Keratinocyte (primary cell): ENCODE measurements at regions not wholly inside any gene's neighbourhood (a gene's known extent, or its start where the extent isn't known, plus 50 kb on each side); places are given as distances from the start of the nearest gene placed in this dataset.

Source experiments
- DNase-seq: peaks from one replicate; pipeline ENCODE4 v3.0.0-alpha.2; 2011; ENCODE audit warnings: low read depth, missing footprints, low spot score
- FAIRE-seq: peaks from 2 replicates; lab custom pipeline; 2011; peaks lifted over from hg19 to GRCh38; lab: Jason Lieb, UNC
- H2AFZ ChIP-seq: 2 replicates; pipeline ENCODE4 v1.6.0; 2012; ENCODE audit warnings: low read length, control low read depth, inconsistent platforms; ENCODE audit not compliant: control insufficient read depth
- H3K27ac ChIP-seq: 2 replicates; pipeline ENCODE4 v1.5.1; 2011; ENCODE audit warnings: low read length; ENCODE audit not compliant: control insufficient read depth, insufficient read depth
- H3K27me3 ChIP-seq: 3 replicates; pipeline ENCODE4 v1.6.0; 2011; ENCODE audit warnings: low read length; ENCODE audit not compliant: control insufficient read depth, insufficient read depth; ENCODE audit errors: extremely low read depth
- H3K36me3 ChIP-seq, 2 experiments: 2 replicates in 1 of 2; 3 replicates in 1 of 2; pipeline ENCODE4 v1.5.1; 2011; ENCODE audit warnings: low read length in 2 of 2, mild to moderate bottlenecking in 1 of 2; ENCODE audit not compliant: control insufficient read depth in 2 of 2, insufficient read depth in 2 of 2; ENCODE audit errors: extremely low read depth in 1 of 2
- H3K4me1 ChIP-seq: 3 replicates; pipeline ENCODE4 v1.5.1; 2011; ENCODE audit warnings: low read length; ENCODE audit not compliant: control insufficient read depth, insufficient read depth; ENCODE audit errors: extremely low read depth
- H3K4me2 ChIP-seq: 3 replicates; pipeline ENCODE4 v1.6.0; 2011; ENCODE audit warnings: low read depth, low read length; ENCODE audit not compliant: control insufficient read depth, insufficient read depth; ENCODE audit errors: extremely low read depth
- H3K4me3 ChIP-seq, 3 experiments: fragments of 200-600 bp in 1 of 3; sonication (generic) in 1 of 3; 2 replicates in 2 of 3; 3 replicates in 1 of 3; pipeline ENCODE4 v1.5.1; 2011 to 2016; ENCODE audit warnings: low read length in 3 of 3, mild to moderate bottlenecking in 3 of 3, control low read depth in 2 of 3, inconsistent platforms in 1 of 3, low read depth in 1 of 3, mixed read lengths in 1 of 3, mixed run types in 1 of 3, moderate library complexity in 1 of 3; ENCODE audit not compliant: control insufficient read depth in 2 of 3, insufficient read depth in 2 of 3; ENCODE audit errors: extremely low read depth in 1 of 3
- H3K79me2 ChIP-seq: 2 replicates; pipeline ENCODE4 v1.6.0; 2012; ENCODE audit warnings: low read length; ENCODE audit not compliant: control insufficient read depth, insufficient read depth
- H3K9ac ChIP-seq: 3 replicates; pipeline ENCODE4 v1.6.0; 2011; ENCODE audit warnings: low read length; ENCODE audit not compliant: control insufficient read depth, insufficient read depth; ENCODE audit errors: extremely low read depth
- H3K9me1 ChIP-seq: 3 replicates; pipeline ENCODE4 v1.6.0; 2011; ENCODE audit warnings: low read length; ENCODE audit not compliant: control insufficient read depth, insufficient read depth; ENCODE audit errors: extremely low read depth
- H3K9me3 ChIP-seq: 2 replicates; pipeline ENCODE4 v1.5.1; 2012; ENCODE audit warnings: low read depth, low read length; ENCODE audit not compliant: control insufficient read depth
- H4K20me1 ChIP-seq: 3 replicates; pipeline ENCODE4 v1.6.0; 2011; ENCODE audit warnings: low read length; ENCODE audit not compliant: control insufficient read depth, insufficient read depth; ENCODE audit errors: extremely low read depth
- CTCF ChIP-seq, 3 experiments: IDR thresholded peaks in 1 of 3; conservative IDR thresholded peaks in 1 of 3; optimal IDR thresholded peaks in 1 of 3; 2 replicates in 2 of 3; 3 replicates in 1 of 3; pipeline versions ENCODE3 to v1.5.1; 2011; ENCODE audit warnings: low read length in 3 of 3, mild to moderate bottlenecking in 3 of 3, moderate library complexity in 2 of 3, control low read depth in 1 of 3, inconsistent platforms in 1 of 3; ENCODE audit not compliant: insufficient read depth in 2 of 3; ENCODE audit errors: extremely low read depth in 1 of 3
- EZH2 ChIP-seq: IDR thresholded peaks from one replicate; pipeline ENCODE4 v1.6.1; 2012; ENCODE audit warnings: inconsistent platforms, mild to moderate bottlenecking, low read length, moderate library complexity
- dilution Hi-C: fragments of 300-500 bp; cut with MboI; formaldehyde crosslinking; loops from one replicate; pipeline ENCODE4 v1.7.0; 2020; ENCODE audit warnings: low sequenced_read_pairs; ENCODE audit not compliant: extremely low pct_ligation_motif_present

- no peaks in the 10 kb centered on the region for H3K9me1 ChIP-seq
- no peak for FAIRE-seq
- H3K9me3 ChIP-seq: no peaks in the 10 kb centered on the region
- no peak for TF ChIP-seq CTCF (optimal IDR thresholded peaks at IDR 0.05 in 1 of 3, IDR thresholded peaks at IDR 0.05 in 1 of 3, conservative IDR thresholded peaks at IDR 0.05 in 1 of 3; ENCODE audit: extremely low read depth in 1 of 3, insufficient read depth in 2 of 3, low read length in 3 of 3)
- TF ChIP-seq EZH2: no peak
- H2AFZ ChIP-seq: no peak overlapping the region
- H4K20me1 ChIP-seq: no peaks in the 10 kb centered on the region
- H3K36me3 ChIP-seq: no peaks in the 10 kb centered on the region
- no peak overlapping the region for H3K9ac ChIP-seq
- dilution Hi-C loops: no loop called here
- H3K4me3 ChIP-seq: no peak overlapping the region
- no peaks in the 10 kb centered on the region for H3K79me2 ChIP-seq
- H3K4me1 ChIP-seq: no peaks in the 10 kb centered on the region
- no peak overlapping the region for H3K27ac ChIP-seq
- no peaks in the 10 kb centered on the region for H3K27me3 ChIP-seq
- no peak overlapping the region for H3K4me2 ChIP-seq
- DNase-seq: no peak
Observed at GRCh38 chr2:200208041-200208440, 98.5 kb upstream of the SPATS2L start.

GRCh38 chr2:200209030-200209429, 97.5 kb upstream of the SPATS2L start:
- no peak for DNase-seq
- Histone ChIP-seq H3K4me1 (no peaks in the 10 kb centered on the region), H3K27ac (no peak overlapping the region), H3K4me2 (no peak overlapping the region), H3K9me1 (no peaks in the 10 kb centered on the region), H4K20me1 (no peaks in the 10 kb centered on the region), H3K4me3 (no peak overlapping the region), H3K9me3 (no peaks in the 10 kb centered on the region), H3K79me2 (no peaks in the 10 kb centered on the region), H2AFZ (no peak overlapping the region), H3K9ac (no peak overlapping the region), H3K27me3 (no peaks in the 10 kb centered on the region), H3K36me3 (no peaks in the 10 kb centered on the region)
- dilution Hi-C loops: no loop called here
- FAIRE-seq: no peak
- TF ChIP-seq CTCF (optimal IDR thresholded peaks at IDR 0.05 in 1 of 3, IDR thresholded peaks at IDR 0.05 in 1 of 3, conservative IDR thresholded peaks at IDR 0.05 in 1 of 3; ENCODE audit: extremely low read depth in 1 of 3, insufficient read depth in 2 of 3, low read length in 3 of 3): no peak
- no peak for TF ChIP-seq EZH2
